Body of pancreas (tissue), 4 donors: ENCODE measurements at regions not wholly inside any gene's neighbourhood (a gene's known extent, or its start where the extent isn't known, plus 50 kb on each side); places are given as distances from the start of the nearest gene placed in this dataset.

Source experiments
- POLR2A ChIP-seq, 3 donors: fragments of 450-650 bp; IDR thresholded peaks; one replicate each; pipeline ENCODE4 v1.6.1; 2016; ENCODE audit warnings: antibody characterized with exemption in 3 of 3, mild to moderate bottlenecking in 2 of 3
- TF ChIP-seq, protein P1 (sequence below), 7 experiments: fragments of 450-650 bp in 4 of 7; fragments of 200-600 bp in 3 of 7; sonication (generic) in 3 of 7; IDR thresholded peaks; one replicate each; pipeline ENCODE4 v1.5.1; 2016 to 2019; ENCODE audit warnings: antibody characterized with exemption in 7 of 7

DNA sequence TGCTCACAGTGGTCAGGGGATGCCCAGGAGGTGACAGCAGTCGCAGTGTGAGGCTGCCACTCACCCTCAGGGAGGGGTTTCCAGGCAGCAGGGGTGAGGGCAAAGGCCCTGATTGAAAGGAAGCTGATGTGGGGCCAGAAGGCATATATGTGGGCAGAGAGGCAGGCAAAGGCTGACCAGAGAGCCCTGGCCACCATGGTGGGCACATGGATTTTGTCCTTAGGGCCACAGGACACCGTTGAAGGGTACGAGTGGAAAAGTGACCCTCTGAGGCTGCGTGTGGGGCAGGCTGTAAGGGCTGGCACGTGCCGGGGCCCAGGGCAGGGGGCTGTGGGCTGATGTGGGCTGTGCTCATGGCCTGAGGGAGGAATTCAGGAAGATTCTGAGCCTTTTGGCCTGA lies 57.5 kb upstream of the ZNF32 start:
- TF ChIP-seq POLR2A (IDR thresholded peaks at IDR 0.05): no peak
- TF ChIP-seq, protein P1, sequence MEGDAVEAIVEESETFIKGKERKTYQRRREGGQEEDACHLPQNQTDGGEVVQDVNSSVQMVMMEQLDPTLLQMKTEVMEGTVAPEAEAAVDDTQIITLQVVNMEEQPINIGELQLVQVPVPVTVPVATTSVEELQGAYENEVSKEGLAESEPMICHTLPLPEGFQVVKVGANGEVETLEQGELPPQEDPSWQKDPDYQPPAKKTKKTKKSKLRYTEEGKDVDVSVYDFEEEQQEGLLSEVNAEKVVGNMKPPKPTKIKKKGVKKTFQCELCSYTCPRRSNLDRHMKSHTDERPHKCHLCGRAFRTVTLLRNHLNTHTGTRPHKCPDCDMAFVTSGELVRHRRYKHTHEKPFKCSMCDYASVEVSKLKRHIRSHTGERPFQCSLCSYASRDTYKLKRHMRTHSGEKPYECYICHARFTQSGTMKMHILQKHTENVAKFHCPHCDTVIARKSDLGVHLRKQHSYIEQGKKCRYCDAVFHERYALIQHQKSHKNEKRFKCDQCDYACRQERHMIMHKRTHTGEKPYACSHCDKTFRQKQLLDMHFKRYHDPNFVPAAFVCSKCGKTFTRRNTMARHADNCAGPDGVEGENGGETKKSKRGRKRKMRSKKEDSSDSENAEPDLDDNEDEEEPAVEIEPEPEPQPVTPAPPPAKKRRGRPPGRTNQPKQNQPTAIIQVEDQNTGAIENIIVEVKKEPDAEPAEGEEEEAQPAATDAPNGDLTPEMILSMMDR (IDR thresholded peaks at IDR 0.05): no peak
